ENCODE measurements at regions not wholly inside any gene's neighbourhood (a gene's known extent, or its start where the extent isn't known, plus 50 kb on each side); places are given as distances from the start of the nearest gene placed in this dataset.

DNA sequence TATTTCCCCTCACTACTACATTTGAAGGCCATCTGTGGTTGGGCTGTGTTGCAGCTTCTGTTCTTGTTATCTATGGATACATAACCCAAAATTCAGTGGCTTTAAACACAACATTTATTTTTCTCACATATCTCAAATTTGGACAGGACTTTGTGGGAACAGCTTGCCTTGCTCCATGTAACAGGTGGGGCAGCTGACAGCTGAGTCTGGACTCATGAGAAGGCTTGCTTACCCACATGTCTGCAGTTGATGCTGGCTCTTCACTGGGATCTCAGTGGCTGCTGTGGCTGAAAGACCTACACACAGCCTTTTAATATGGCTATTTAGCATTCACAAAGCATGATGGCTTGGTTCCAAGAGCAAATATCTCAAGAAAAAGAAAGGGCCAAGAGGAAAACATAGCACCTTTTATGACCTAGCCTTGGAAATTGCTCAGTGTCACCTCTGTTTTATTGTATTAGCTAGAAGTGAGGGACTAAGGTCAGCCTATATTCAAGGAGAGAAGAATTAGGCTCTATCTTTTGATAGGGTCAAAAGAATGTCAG, 296.8 kb upstream of the ZNF521 start:
- no peaks in the 10 kb centered on the region for H3K36me3 ChIP-seq (ENCODE audit: insufficient read depth, low read length)
- H4K20me1 ChIP-seq (ENCODE audit: insufficient read depth, low read length, poor library complexity, severe bottlenecking), result no peaks in the 10 kb centered on the region
- H3K9ac ChIP-seq (ENCODE audit: low read depth, low read length, poor library complexity, severe bottlenecking), result no peak overlapping the region
- H3K9me3 ChIP-seq (ENCODE audit: insufficient read depth, low read depth, low read length), result no peaks in the 10 kb centered on the region
- no peaks in the 10 kb centered on the region for H3K27me3 ChIP-seq (ENCODE audit: insufficient read depth, low read length, poor library complexity, severe bottlenecking)
- H3K4me3 ChIP-seq (ENCODE audit: low read length, poor library complexity, severe bottlenecking), result no peak overlapping the region
- H2AFZ ChIP-seq (ENCODE audit: low read length), result no peak overlapping the region
- no peaks in the 10 kb centered on the region for H3F3A ChIP-seq (ENCODE audit: low read depth)
- H3K9me2 ChIP-seq (replicated peaks; ENCODE audit: low read depth, low read length), result no peaks in the 10 kb centered on the region
- no peak overlapping the region for H3K4me2 ChIP-seq (ENCODE audit: low read depth, low read length, poor library complexity, severe bottlenecking)
- no peak for TF ChIP-seq CTCF (conservative IDR thresholded peaks at IDR 0.05; ENCODE audit: low read length)
- no peak for TF ChIP-seq EZH2phosphoT487 (IDR thresholded peaks at IDR 0.05; ENCODE audit: borderline replicate concordance)
- no peaks in the 10 kb centered on the region for H3K4me1 ChIP-seq (ENCODE audit: insufficient read depth, low read length, poor library complexity, severe bottlenecking)
- no peaks in the 10 kb centered on the region for H3K79me2 ChIP-seq (ENCODE audit: insufficient read depth, low read length)

- Histone ChIP-seq H3K4me1 (ENCODE audit: insufficient read depth, low read length, poor library complexity, severe bottlenecking) (no peaks in the 10 kb centered on the region), H3K79me2 (ENCODE audit: insufficient read depth, low read length) (no peaks in the 10 kb centered on the region), H3K9ac (ENCODE audit: low read depth, low read length, poor library complexity, severe bottlenecking) (no peak overlapping the region), H3K9me2 (replicated peaks; ENCODE audit: low read depth, low read length) (no peaks in the 10 kb centered on the region), H3F3A (ENCODE audit: low read depth) (no peaks in the 10 kb centered on the region), H3K4me3 (ENCODE audit: low read length, poor library complexity, severe bottlenecking) (no peak overlapping the region), H2AFZ (ENCODE audit: low read length) (no peak overlapping the region), H3K27me3 (ENCODE audit: insufficient read depth, low read length, poor library complexity, severe bottlenecking) (no peaks in the 10 kb centered on the region), H3K4me2 (ENCODE audit: low read depth, low read length, poor library complexity, severe bottlenecking) (no peak overlapping the region), H3K9me3 (ENCODE audit: insufficient read depth, low read depth, low read length) (no peaks in the 10 kb centered on the region), H3K36me3 (ENCODE audit: insufficient read depth, low read length) (no peaks in the 10 kb centered on the region), H4K20me1 (ENCODE audit: insufficient read depth, low read length, poor library complexity, severe bottlenecking) (no peaks in the 10 kb centered on the region)
- TF ChIP-seq EZH2phosphoT487 (IDR thresholded peaks at IDR 0.05; ENCODE audit: borderline replicate concordance) (no peak), CTCF (conservative IDR thresholded peaks at IDR 0.05; ENCODE audit: low read length) (no peak)
Measured at GRCh38 chr18:25647404-25647803, 295.4 kb upstream of the ZNF521 start.

DNA sequence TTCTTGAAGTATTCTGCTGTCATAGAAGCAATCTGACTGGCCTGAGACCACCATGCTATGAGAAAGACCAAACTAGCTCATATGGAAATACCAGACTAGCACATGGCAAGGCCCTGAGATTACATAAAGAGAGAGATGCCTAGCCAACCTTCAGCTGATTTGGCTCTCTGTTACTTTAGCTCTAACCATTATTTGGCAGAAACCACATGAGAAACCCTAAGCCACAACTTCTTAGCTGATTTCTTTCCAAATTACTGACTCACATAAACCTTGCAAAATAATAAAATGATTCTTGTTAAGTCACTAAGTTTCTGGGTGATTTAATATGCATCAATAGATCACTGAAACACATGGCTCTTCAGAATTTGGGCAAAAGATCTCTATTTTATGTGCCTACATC, 295.0 kb upstream of the ZNF521 start:
- TF ChIP-seq EZH2phosphoT487 (IDR thresholded peaks at IDR 0.05; ENCODE audit: borderline replicate concordance) (no peak), CTCF (conservative IDR thresholded peaks at IDR 0.05; ENCODE audit: low read length) (no peak)
- Histone ChIP-seq H3K4me2 (ENCODE audit: low read depth, low read length, poor library complexity, severe bottlenecking) (no peak overlapping the region), H3K9ac (ENCODE audit: low read depth, low read length, poor library complexity, severe bottlenecking) (no peak overlapping the region), H3K4me3 (ENCODE audit: low read length, poor library complexity, severe bottlenecking) (no peak overlapping the region), H3K9me3 (ENCODE audit: insufficient read depth, low read depth, low read length) (no peaks in the 10 kb centered on the region), H3F3A (ENCODE audit: low read depth) (no peaks in the 10 kb centered on the region), H3K79me2 (ENCODE audit: insufficient read depth, low read length) (no peaks in the 10 kb centered on the region), H3K4me1 (ENCODE audit: insufficient read depth, low read length, poor library complexity, severe bottlenecking) (no peaks in the 10 kb centered on the region), H3K27me3 (ENCODE audit: insufficient read depth, low read length, poor library complexity, severe bottlenecking) (no peaks in the 10 kb centered on the region), H3K36me3 (ENCODE audit: insufficient read depth, low read length) (no peaks in the 10 kb centered on the region), H2AFZ (ENCODE audit: low read length) (no peak overlapping the region), H3K9me2 (replicated peaks; ENCODE audit: low read depth, low read length) (no peaks in the 10 kb centered on the region), H4K20me1 (ENCODE audit: insufficient read depth, low read length, poor library complexity, severe bottlenecking) (no peaks in the 10 kb centered on the region)

All from Loucy (cell line).